Gastrocnemius medialis (tissue), 4 donors: ENCODE measurements at regions not wholly inside any gene's neighbourhood (a gene's known extent, or its start where the extent isn't known, plus 50 kb on each side); places are given as distances from the start of the nearest gene placed in this dataset.

Source experiments
- ATAC-seq, 2 donors: fragments of 150-250 bp; one replicate each; pipeline ENCODE4 v1.9.1; 2016
- DNase-seq, 2 donors: peaks; one replicate each; pipeline ENCODE4 v3.0.0-alpha.2; 2019
- H3K27ac ChIP-seq, 4 donors: fragments of 200-600 bp; sonication (generic); 1 replicate in 1 of 4; 2 replicates in 3 of 4; pipeline ENCODE4 v1.5.1; 2016 to 2018; ENCODE audit warnings: mild to moderate bottlenecking in 2 of 4, moderate library complexity in 1 of 4
- H3K27me3 ChIP-seq, 3 donors: fragments of 200-600 bp; sonication (generic) in 2 of 3; 1 replicate in 1 of 3; 2 replicates in 2 of 3; pipeline versions ENCODE4 v1.5.1 to v1.6.0; 2016 to 2019; ENCODE audit warnings: mild to moderate bottlenecking in 1 of 3, moderate library complexity in 1 of 3
- H3K36me3 ChIP-seq, 2 donors: fragments of 200-600 bp; sonication (generic) in 1 of 2; one replicate each; pipeline ENCODE4 v1.5.1; 2017 to 2018
- H3K4me1 ChIP-seq, 2 donors: fragments of 200-600 bp; sonication (generic) in 1 of 2; one replicate each; pipeline ENCODE4 v1.5.1; 2016 to 2017; ENCODE audit warnings: mild to moderate bottlenecking in 2 of 2
- H3K4me3 ChIP-seq, 4 donors: fragments of 200-600 bp; sonication (generic) in 3 of 4; 1 replicate in 1 of 4; 2 replicates in 3 of 4; pipeline ENCODE4 v1.5.1; 2016 to 2019; ENCODE audit warnings: mild to moderate bottlenecking in 2 of 4
- H3K9me3 ChIP-seq, 3 donors: fragments of 200-600 bp; sonication (generic) in 2 of 3; 1 replicate in 1 of 3; 2 replicates in 2 of 3; pipeline ENCODE4 v1.5.1; 2016 to 2019
- POLR2A ChIP-seq, 2 donors: fragments of 450-650 bp; IDR thresholded peaks; one replicate each; pipeline ENCODE4 v1.6.1; 2017; ENCODE audit warnings: antibody characterized with exemption in 2 of 2, mild to moderate bottlenecking in 2 of 2, moderate library complexity in 2 of 2
- in situ Hi-C, 4 donors: fragments of 200-750 bp; cut with MboI; loops; one replicate each; pipeline versions ENCODE4 v1.15.0 to v1.8.0; 2017; ENCODE audit warnings: low sequenced_read_pairs in 4 of 4
- intact Hi-C: fragments of 100-400 bp; cut with DNase I; formaldehyde crosslinking; loops from one replicate; pipeline ENCODE4 v1.15.1; 2023; ENCODE audit warnings: low total_unique reads
- TF ChIP-seq, protein P1 (sequence below), 5 experiments: fragments of 450-650 bp in 3 of 5; fragments of 200-600 bp in 2 of 5; sonication (generic) in 2 of 5; IDR thresholded peaks in 4 of 5; conservative IDR thresholded peaks in 1 of 5; 1 replicate in 4 of 5; 2 replicates in 1 of 5; pipeline ENCODE4 v1.5.1; 2016 to 2019; ENCODE audit warnings: antibody characterized with exemption in 5 of 5, mild to moderate bottlenecking in 3 of 5, moderate library complexity in 3 of 5

DNA sequence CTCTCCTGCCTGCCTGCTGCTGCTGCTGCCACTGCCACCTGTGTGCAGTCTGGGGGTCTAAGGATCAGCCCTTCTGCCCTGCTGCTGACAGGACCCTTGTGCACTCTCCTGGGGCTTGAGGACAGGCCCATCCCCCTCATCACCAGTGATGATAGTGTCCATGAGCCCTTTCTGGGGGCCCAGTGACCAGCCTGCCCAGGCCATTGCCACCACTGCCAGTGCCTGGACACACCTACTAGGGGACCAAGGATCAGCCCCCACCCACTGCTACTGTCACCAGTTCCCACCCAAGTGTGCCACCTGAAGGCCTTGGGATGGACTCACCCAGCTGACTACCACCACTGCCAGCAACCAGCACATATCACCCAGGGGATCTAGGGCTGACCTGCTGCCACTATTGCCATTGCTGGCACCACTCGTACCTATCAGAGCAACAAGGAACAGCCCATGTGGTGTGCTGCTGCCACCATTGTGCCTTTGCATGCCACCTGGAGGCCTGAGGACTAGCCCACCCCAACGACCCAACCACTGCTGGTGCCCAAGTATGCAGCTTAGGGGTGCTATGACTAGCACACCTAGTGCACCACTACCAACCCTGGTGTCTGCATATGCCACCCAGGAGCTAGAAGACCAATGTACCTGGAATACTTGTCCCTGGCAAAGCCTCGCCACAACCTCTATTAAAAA, 994.3 kb downstream of the PCDH17 start:
- H3K36me3 ChIP-seq = no peaks in the 10 kb centered on the region
- no peaks in the 10 kb centered on the region for H3K4me1 ChIP-seq
- ATAC-seq (no peak), DNase-seq (no peak)
- H3K4me3 ChIP-seq = no peak overlapping the region
- TF ChIP-seq, protein P1, sequence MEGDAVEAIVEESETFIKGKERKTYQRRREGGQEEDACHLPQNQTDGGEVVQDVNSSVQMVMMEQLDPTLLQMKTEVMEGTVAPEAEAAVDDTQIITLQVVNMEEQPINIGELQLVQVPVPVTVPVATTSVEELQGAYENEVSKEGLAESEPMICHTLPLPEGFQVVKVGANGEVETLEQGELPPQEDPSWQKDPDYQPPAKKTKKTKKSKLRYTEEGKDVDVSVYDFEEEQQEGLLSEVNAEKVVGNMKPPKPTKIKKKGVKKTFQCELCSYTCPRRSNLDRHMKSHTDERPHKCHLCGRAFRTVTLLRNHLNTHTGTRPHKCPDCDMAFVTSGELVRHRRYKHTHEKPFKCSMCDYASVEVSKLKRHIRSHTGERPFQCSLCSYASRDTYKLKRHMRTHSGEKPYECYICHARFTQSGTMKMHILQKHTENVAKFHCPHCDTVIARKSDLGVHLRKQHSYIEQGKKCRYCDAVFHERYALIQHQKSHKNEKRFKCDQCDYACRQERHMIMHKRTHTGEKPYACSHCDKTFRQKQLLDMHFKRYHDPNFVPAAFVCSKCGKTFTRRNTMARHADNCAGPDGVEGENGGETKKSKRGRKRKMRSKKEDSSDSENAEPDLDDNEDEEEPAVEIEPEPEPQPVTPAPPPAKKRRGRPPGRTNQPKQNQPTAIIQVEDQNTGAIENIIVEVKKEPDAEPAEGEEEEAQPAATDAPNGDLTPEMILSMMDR (IDR thresholded peaks at IDR 0.05 in 4 of 5, conservative IDR thresholded peaks at IDR 0.05 in 1 of 5) = no peak
- H3K27me3 ChIP-seq = no peaks in the 10 kb centered on the region
- H3K9me3 ChIP-seq = no peaks in the 10 kb centered on the region
- H3K27ac ChIP-seq = no peak overlapping the region
- in situ Hi-C loops (no loop called here), intact Hi-C loops (no loop called here)

DNA sequence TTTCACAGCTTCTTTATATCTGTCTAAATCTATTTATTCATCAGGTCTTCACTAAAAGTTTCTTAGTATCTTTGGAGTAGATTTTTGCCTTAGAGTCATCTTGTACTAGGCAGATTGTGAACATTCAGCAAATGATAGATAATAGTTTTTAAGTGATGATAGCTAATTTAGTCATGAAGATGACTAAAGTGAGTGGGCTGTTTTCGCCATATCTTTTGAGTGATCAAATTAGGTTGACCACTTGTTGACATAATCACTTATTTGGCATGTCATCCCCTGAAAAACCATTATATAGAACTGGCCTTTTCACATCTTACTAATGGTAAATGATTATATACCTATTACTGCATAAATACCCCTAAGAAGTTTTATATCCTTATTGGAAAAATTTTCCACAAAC, 999.2 kb downstream of the PCDH17 start:
- in situ Hi-C loops = no loop called here
- Histone ChIP-seq H3K27ac (no peak overlapping the region), H3K36me3 (no peaks in the 10 kb centered on the region), H3K27me3 (no peaks in the 10 kb centered on the region), H3K4me3 (no peak overlapping the region), H3K9me3 (no peaks in the 10 kb centered on the region), H3K4me1 (no peaks in the 10 kb centered on the region)
- no peak for DNase-seq
- intact Hi-C loops = no loop called here
- ATAC-seq = no peak
- TF ChIP-seq, protein P1 (IDR thresholded peaks at IDR 0.05 in 4 of 5, conservative IDR thresholded peaks at IDR 0.05 in 1 of 5) = no peak
- no peak for TF ChIP-seq POLR2A (IDR thresholded peaks at IDR 0.05)

DNA sequence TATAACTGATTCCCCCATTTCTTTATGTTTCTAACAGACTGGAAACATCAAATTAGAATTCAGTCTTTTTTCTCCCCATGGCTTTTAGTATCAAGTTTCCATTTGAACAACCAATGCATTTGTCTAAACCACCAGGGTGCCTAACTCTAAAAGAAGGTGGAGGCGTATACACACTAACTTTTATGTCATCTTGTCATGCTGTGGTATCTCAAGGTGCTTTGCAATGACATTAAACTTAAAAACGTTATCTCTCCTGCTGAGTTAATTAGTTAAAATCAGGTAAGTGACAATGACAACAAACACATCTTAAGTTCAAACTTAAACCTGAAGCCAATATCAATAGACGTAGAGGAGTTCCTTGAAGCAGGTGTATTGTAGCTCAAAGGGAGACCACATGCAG, 1001.7 kb downstream of the PCDH17 start:
- H3K27me3 ChIP-seq = no peaks in the 10 kb centered on the region
- no peak for DNase-seq
- no peak overlapping the region for H3K27ac ChIP-seq
- in situ Hi-C loops (no loop called here), intact Hi-C loops (no loop called here)
- ATAC-seq = no peak
- no peaks in the 10 kb centered on the region for H3K36me3 ChIP-seq
- H3K4me3 ChIP-seq = no peak overlapping the region
- H3K9me3 ChIP-seq = no peaks in the 10 kb centered on the region
- TF ChIP-seq, protein P1 (IDR thresholded peaks at IDR 0.05 in 4 of 5, conservative IDR thresholded peaks at IDR 0.05 in 1 of 5) = no peak
- no peak for TF ChIP-seq POLR2A (IDR thresholded peaks at IDR 0.05)
- H3K4me1 ChIP-seq = no peaks in the 10 kb centered on the region

DNA sequence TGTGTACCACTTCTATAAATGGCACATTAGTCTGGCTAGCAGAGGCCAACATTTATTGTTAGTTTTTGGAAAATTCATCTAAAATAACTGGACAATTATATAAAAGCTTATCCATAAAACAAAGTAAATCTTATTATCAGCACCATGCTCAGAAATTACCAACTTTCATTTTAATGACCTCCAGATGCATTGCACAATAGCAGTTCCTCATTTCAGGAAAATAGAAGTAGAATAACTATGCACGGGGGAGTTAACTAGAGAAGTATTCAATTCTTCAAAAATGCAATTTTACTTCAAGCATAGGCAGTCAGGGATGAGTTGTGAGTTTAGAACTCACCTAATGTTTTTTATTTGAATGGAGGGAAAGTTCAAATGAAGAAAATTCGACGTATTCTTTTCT, 1023.5 kb downstream of the PCDH17 start:
- DNase-seq (no peak), ATAC-seq (no peak)
- no peaks in the 10 kb centered on the region for H3K27me3 ChIP-seq
- H3K36me3 ChIP-seq = no peaks in the 10 kb centered on the region
- H3K4me1 ChIP-seq = no peaks in the 10 kb centered on the region
- H3K27ac ChIP-seq = no peak overlapping the region
- in situ Hi-C loops (no loop called here), intact Hi-C loops (no loop called here)
- no peaks in the 10 kb centered on the region for H3K9me3 ChIP-seq
- no peak for TF ChIP-seq POLR2A (IDR thresholded peaks at IDR 0.05)
- TF ChIP-seq, protein P1 (IDR thresholded peaks at IDR 0.05 in 4 of 5, conservative IDR thresholded peaks at IDR 0.05 in 1 of 5) = no peak
- H3K4me3 ChIP-seq = no peak overlapping the region

DNA sequence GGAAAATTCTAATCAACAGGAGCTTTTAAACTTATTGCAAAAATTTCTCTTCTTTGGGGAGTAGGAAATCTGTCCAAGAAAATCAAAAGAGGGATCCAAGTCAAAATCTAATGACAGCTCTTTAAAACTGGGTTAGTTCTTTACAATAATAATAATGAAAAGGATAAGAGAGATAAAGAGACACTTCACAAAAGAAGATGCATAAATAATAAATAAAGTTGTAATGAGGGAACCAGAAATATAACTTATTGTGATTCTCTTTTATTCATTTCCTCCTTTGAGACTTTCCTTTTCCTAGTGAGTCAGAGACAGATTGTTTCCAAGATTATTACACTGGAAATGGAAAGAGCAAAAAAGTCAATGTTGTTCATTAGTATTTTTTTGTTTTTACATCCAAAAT, 1029.3 kb downstream of the PCDH17 start:
- Histone ChIP-seq H3K36me3 (no peaks in the 10 kb centered on the region), H3K27ac (no peak overlapping the region), H3K27me3 (no peaks in the 10 kb centered on the region), H3K9me3 (no peaks in the 10 kb centered on the region), H3K4me3 (no peak overlapping the region), H3K4me1 (no peaks in the 10 kb centered on the region)
- no peak for ATAC-seq
- intact Hi-C loops = no loop called here
- in situ Hi-C loops = no loop called here
- DNase-seq = no peak
- TF ChIP-seq POLR2A (IDR thresholded peaks at IDR 0.05) = no peak
- TF ChIP-seq, protein P1 (IDR thresholded peaks at IDR 0.05 in 4 of 5, conservative IDR thresholded peaks at IDR 0.05 in 1 of 5) = no peak
